ENCODE measurements at regions not wholly inside any gene's neighbourhood (a gene's known extent, or its start where the extent isn't known, plus 50 kb on each side); places are given as distances from the start of the nearest gene placed in this dataset.

DNA sequence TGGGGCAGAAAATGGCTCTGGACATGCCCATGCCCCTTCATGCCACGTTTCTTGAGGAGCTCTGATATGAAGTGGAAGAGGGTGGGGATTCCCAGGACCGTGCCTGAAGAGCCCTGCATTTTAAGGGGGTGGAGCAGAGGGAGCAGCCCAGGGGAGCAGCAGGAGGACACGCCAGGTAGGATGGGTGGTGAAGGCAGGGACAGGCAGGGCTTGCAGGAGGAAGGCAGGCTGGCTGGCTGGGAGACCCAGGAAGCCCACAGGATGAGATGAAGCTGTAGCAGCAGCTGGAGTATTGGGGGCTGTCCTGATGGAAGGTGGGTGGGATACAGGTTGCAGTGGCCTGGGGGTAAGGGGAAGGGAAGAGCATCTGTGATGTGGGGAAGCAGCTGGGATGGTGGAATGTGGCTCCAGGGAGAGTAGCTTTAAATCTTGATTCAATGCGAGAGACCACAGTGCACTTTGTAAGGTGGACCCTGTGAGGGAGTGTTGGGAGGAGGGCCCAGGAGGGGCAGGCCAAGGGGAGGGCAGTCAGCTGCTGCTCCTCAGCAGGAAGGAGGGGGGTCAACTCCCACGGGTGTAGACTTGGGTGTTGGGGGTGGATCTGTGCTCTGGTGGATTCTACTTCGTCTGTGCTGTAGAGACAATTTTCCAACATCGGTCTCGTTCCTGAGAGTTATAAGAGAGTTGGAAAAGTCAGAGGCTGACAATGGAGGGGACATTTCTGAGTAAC lies 242.6 kb upstream of the IRX4 start:
- TF ChIP-seq, protein P1, sequence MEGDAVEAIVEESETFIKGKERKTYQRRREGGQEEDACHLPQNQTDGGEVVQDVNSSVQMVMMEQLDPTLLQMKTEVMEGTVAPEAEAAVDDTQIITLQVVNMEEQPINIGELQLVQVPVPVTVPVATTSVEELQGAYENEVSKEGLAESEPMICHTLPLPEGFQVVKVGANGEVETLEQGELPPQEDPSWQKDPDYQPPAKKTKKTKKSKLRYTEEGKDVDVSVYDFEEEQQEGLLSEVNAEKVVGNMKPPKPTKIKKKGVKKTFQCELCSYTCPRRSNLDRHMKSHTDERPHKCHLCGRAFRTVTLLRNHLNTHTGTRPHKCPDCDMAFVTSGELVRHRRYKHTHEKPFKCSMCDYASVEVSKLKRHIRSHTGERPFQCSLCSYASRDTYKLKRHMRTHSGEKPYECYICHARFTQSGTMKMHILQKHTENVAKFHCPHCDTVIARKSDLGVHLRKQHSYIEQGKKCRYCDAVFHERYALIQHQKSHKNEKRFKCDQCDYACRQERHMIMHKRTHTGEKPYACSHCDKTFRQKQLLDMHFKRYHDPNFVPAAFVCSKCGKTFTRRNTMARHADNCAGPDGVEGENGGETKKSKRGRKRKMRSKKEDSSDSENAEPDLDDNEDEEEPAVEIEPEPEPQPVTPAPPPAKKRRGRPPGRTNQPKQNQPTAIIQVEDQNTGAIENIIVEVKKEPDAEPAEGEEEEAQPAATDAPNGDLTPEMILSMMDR (IDR thresholded peaks at IDR 0.05; ENCODE audit: insufficient read depth, low read depth, low read length), result no peak
- ChIA-PET CTCF (no interaction called here), POLR2A (no interaction called here)
- H3K27me3 ChIP-seq (ENCODE audit: control insufficient read depth, insufficient read depth, low read length), result no peaks in the 10 kb centered on the region
- no peak for DNase-seq (ENCODE audit: low read depth)
- no peaks in the 10 kb centered on the region for H3K36me3 ChIP-seq (ENCODE audit: control insufficient read depth, insufficient read depth, low read length)
- no peak overlapping the region for H3K4me3 ChIP-seq (ENCODE audit: low read depth, low read length)

DNA sequence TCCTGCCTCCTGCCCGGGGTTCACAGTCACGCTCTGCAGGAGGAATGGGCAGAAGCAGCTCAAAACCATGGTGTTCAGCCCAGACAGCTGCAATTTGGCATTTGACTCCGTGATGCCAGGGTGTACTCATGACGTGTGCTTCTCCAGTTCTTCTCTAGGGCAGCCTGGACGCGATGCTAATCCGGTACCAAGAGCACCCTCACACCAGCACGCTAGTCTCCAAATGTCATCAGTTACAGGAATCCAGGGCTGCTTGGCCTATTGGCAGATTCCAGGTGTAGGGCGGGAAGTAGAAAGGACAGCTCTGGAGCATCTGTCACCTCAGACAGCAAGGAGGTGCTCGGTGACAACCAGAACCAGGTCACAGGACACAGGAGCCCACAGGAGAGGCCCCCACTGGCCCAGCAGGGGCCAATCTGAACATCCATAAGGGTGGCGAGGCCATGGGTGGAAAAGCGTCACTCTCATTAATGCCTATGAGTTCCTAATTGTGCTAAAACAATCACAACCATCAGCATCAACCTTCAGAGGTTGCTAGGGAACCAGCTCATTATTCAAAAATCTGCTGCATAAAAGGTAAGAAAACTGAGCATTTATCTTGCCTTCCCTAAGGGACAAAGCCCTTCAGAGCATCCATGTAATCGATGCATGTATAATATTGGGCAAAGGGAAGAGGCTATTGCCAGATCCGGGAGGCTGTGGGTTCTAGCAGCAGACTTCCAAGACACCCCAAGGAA lies 241.9 kb upstream of the IRX4 start:
- TF ChIP-seq, protein P1 (IDR thresholded peaks at IDR 0.05; ENCODE audit: insufficient read depth, low read depth, low read length), result no peak

DNA sequence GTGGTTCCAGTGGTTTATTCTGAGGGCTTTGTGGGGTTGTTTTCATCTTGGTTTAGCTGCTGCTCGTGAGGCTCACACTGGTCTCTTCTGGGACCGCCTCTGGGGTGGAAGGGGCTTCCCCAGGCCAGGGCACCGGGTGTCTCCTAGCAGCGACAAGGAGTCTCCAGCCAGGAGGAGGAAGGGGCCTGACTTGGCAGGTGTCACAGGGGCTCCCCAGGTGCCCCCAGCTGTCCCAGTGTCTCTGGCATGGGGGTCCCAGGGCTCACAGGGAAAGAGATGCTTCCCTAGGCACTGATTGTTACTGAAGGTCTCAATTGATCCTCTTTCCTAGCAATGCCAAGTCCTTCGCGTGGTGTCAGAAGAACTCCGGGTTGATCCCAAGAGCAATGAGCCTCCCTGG lies 241.1 kb upstream of the IRX4 start:
- POLR2A ChIA-PET, result no interaction called here
- Histone ChIP-seq H3K36me3 (ENCODE audit: control insufficient read depth, insufficient read depth, low read length) (no peaks in the 10 kb centered on the region), H3K27me3 (ENCODE audit: control insufficient read depth, insufficient read depth, low read length) (no peaks in the 10 kb centered on the region), H3K4me3 (ENCODE audit: low read depth, low read length) (no peak overlapping the region)
- TF ChIP-seq, protein P1 (IDR thresholded peaks at IDR 0.05; ENCODE audit: insufficient read depth, low read depth, low read length), result no peak
- DNase-seq (ENCODE audit: low read depth), result no peak
- CTCF ChIA-PET, result no interaction called here

More for the DNA sequence above, 241.9 kb upstream of the IRX4 start:
- DNase-seq (ENCODE audit: low read depth), result no peak
- Histone ChIP-seq H3K4me3 (ENCODE audit: low read depth, low read length) (no peak overlapping the region), H3K36me3 (ENCODE audit: control insufficient read depth, insufficient read depth, low read length) (no peaks in the 10 kb centered on the region), H3K27me3 (ENCODE audit: control insufficient read depth, insufficient read depth, low read length) (no peaks in the 10 kb centered on the region)
- CTCF ChIA-PET, result no interaction called here
- POLR2A ChIA-PET, result no interaction called here

DNA sequence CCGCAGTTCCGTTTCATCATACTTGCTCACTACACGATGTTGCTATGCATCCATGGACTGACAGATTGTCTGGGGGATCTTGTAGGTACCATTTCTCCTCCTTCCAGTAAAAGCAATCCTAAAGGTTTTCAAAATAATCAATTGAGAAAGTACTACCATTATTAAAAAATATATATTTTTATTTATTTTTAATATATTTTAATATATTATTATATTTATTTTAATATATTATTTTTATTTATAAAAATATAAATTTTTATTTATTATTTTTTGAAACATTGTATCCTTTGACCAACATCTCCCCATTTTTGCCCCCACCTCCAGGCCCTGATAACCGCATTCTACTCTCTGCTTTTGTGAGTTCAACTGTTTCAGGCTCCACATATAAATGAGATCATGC lies 237.6 kb upstream of the IRX4 start:
- no peak for DNase-seq (ENCODE audit: low read depth)
- H3K27me3 ChIP-seq (ENCODE audit: control insufficient read depth, insufficient read depth, low read length), result no peaks in the 10 kb centered on the region
- POLR2A ChIA-PET, result no interaction called here
- TF ChIP-seq, protein P1 (IDR thresholded peaks at IDR 0.05; ENCODE audit: insufficient read depth, low read depth, low read length), result no peak
- no peak overlapping the region for H3K4me3 ChIP-seq (ENCODE audit: low read depth, low read length)
- CTCF ChIA-PET, result no interaction called here
- no peaks in the 10 kb centered on the region for H3K36me3 ChIP-seq (ENCODE audit: control insufficient read depth, insufficient read depth, low read length)

DNA sequence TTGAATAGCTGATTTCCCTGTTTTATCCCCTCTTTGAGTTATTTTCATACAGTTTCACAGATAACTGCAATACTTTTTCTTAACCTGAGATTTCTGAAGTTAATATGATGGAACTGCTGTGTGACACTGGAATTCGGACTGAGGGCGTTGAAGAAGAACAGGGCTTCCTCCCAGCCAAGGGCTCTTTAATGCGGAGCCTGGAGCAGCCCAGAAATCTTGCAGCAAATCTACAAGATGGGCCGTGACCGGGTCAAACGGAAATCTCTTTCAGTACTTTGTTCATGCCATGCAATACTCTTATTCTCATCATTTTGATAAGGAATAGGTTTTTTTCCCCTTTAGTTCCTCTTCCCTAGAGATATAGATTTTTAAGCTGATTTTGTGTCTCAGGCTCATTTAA lies 236.8 kb upstream of the IRX4 start:
- no peaks in the 10 kb centered on the region for H3K36me3 ChIP-seq (ENCODE audit: control insufficient read depth, insufficient read depth, low read length)
- TF ChIP-seq, protein P1 (IDR thresholded peaks at IDR 0.05; ENCODE audit: insufficient read depth, low read depth, low read length), result no peak
- H3K27me3 ChIP-seq (ENCODE audit: control insufficient read depth, insufficient read depth, low read length), result no peaks in the 10 kb centered on the region
- ChIA-PET POLR2A (no interaction called here), CTCF (no interaction called here)
- DNase-seq (ENCODE audit: low read depth), result no peak
- no peak overlapping the region for H3K4me3 ChIP-seq (ENCODE audit: low read depth, low read length)

Data from BJ (cell line).